ENCODE measurements at regions not wholly inside any gene's neighbourhood (a gene's known extent, or its start where the extent isn't known, plus 50 kb on each side); places are given as distances from the start of the nearest gene placed in this dataset.
"Not testable (repeated sequence)": the region's sequence is repeated elsewhere in the genome, so short reads cannot be mapped to it uniquely, and the experiment has no call there.

GRCh38 chr2:12617366-12617765 is 99.4 kb upstream of the TRIB2 start:
- no peak for DNase-seq (ENCODE audit: low spot score)

- no peak for DNase-seq (ENCODE audit: low spot score)
These were observed 98.9 kb upstream of the TRIB2 start for GRCh38 chr2:12617853-12618252.

GRCh38 chr2:12618576-12618975 is 98.2 kb upstream of the TRIB2 start:
- DNase-seq (ENCODE audit: low spot score) = no peak

- no peak for DNase-seq (ENCODE audit: low spot score)
These were observed 96.8 kb upstream of the TRIB2 start for GRCh38 chr2:12619975-12620374.

- DNase-seq (ENCODE audit: low spot score) = no peak
These were observed 96.0 kb upstream of the TRIB2 start for GRCh38 chr2:12620759-12621158.

- DNase-seq (ENCODE audit: low spot score) = no peak
These were observed 93.7 kb upstream of the TRIB2 start for GRCh38 chr2:12623051-12623450.

- no peak for DNase-seq (ENCODE audit: low spot score)
These were observed 92.4 kb upstream of the TRIB2 start for GRCh38 chr2:12624384-12624783.

GRCh38 chr2:12624905-12625598 is 91.7 kb upstream of the TRIB2 start:
- DNase-seq (ENCODE audit: low spot score) = peak; percentile 83

- not testable (repeated sequence) for DNase-seq (ENCODE audit: low spot score)
These were observed 88.2 kb upstream of the TRIB2 start for GRCh38 chr2:12628541-12628940.

- DNase-seq (ENCODE audit: low spot score) = peak; percentile 81
These were observed 79.7 kb upstream of the TRIB2 start for GRCh38 chr2:12636837-12637581.

- DNase-seq (ENCODE audit: low spot score) = no peak
These were observed 79.0 kb upstream of the TRIB2 start for GRCh38 chr2:12637754-12638153.

GRCh38 chr2:12641441-12641840 is 75.3 kb upstream of the TRIB2 start:
- DNase-seq (ENCODE audit: low spot score) = no peak

- DNase-seq (ENCODE audit: low spot score) = no peak
These were observed 74.4 kb upstream of the TRIB2 start for GRCh38 chr2:12642332-12642731.

GRCh38 chr2:12642859-12643258 is 73.9 kb upstream of the TRIB2 start:
- no peak for DNase-seq (ENCODE audit: low spot score)

- DNase-seq (ENCODE audit: low spot score) = no peak
These were observed 66.9 kb upstream of the TRIB2 start for GRCh38 chr2:12649602-12650400.

- no peak for DNase-seq (ENCODE audit: low spot score)
These were observed 65.1 kb upstream of the TRIB2 start for GRCh38 chr2:12651641-12652040.

GRCh38 chr2:12652723-12653122 is 64.0 kb upstream of the TRIB2 start:
- DNase-seq (ENCODE audit: low spot score) = no peak

- DNase-seq (ENCODE audit: low spot score) = no peak
These were observed 59.2 kb upstream of the TRIB2 start for GRCh38 chr2:12657560-12657959.

- DNase-seq (ENCODE audit: low spot score) = no peak
These were observed 58.3 kb upstream of the TRIB2 start for GRCh38 chr2:12658310-12658945.

GRCh38 chr2:12661489-12661888 is 55.2 kb upstream of the TRIB2 start:
- no peak for DNase-seq (ENCODE audit: low spot score)

GRCh38 chr2:12663306-12664037 is 53.3 kb upstream of the TRIB2 start:
- DNase-seq (ENCODE audit: low spot score) = no peak
